ENCODE measurements at regions not wholly inside any gene's neighbourhood (a gene's known extent, or its start where the extent isn't known, plus 50 kb on each side); places are given as distances from the start of the nearest gene placed in this dataset.

DNA sequence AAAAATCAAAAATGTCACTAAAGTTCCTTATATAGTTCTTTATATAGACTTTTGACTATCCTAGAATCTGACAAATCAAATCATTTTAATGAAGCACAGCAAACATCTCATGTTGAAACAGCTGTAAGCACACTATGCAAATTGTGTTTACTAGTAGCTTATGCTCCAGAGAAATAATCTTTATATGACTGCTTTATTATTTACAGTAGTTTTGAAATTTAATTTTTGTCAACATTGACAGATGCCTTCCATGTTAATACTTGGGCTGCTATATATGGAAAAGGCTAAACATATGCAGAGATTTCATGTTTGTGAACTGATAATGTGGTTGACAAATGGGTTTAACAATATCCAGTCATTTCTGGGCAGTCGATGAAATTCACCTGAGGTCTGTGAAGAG is 616.8 kb downstream of the TAFA4 start:
- TF ChIP-seq POLR2A (IDR thresholded peaks at IDR 0.05; ENCODE audit: low read length) = no peak
- TF ChIP-seq GATA1 (IDR thresholded peaks at IDR 0.05; ENCODE audit: low read depth, low read length) = no peak

Data from erythroblast (primary cell).